ENCODE measurements at regions not wholly inside any gene's neighbourhood (a gene's known extent, or its start where the extent isn't known, plus 50 kb on each side); places are given as distances from the start of the nearest gene placed in this dataset.

GRCh38 chr12:115661112-115661511 is 616.4 kb downstream of the MED13L start:
- no peak for DNase-seq
- in situ Hi-C loops (cut with MboI; ENCODE audit: low pct_ligation_motif_present in 1 of 4, low pct_unique_long_range_greater_than_20kb in 1 of 4, low sequenced_read_pairs in 3 of 4): no loop called here

GRCh38 chr12:115660211-115660805 is 617.2 kb downstream of the MED13L start:
- peak in 1 of 3 donors; percentile 52 for TF ChIP-seq POLR2AphosphoS5 (IDR thresholded peaks at IDR 0.05)
- peak; percentile 26 for TF ChIP-seq EP300 (IDR thresholded peaks at IDR 0.05; ENCODE audit: low read depth)
- TF ChIP-seq CTCF (IDR thresholded peaks at IDR 0.05): no peak
- TF ChIP-seq POLR2A (IDR thresholded peaks at IDR 0.05): no peak
- peaks cover 0 to 8% (median 3%) of the 10 kb centered on the region in 4 donors for H3K4me1 ChIP-seq
- no peak overlapping the region for H3K4me3 ChIP-seq
- in situ Hi-C loops (cut with MboI; ENCODE audit: low pct_ligation_motif_present in 1 of 4, low pct_unique_long_range_greater_than_20kb in 1 of 4, low sequenced_read_pairs in 3 of 4) (no loop called here), intact Hi-C loops (cut with DNase I; ENCODE audit: low total_unique reads) (no loop called here)
- no peaks in the 10 kb centered on the region for H3K9me3 ChIP-seq
- peak overlapping the region in 3 of 4 donors; percentile 21 to 47 (median 32) for H3K27ac ChIP-seq
- no peaks in the 10 kb centered on the region for H3K36me3 ChIP-seq
- 31 to 33% methylated on average over 10 of the region's 10 CpGs for WGBS, 2 donors (ENCODE audit: low coverage in 1 of 2)
- no peaks in the 10 kb centered on the region for H3K27me3 ChIP-seq
- DNase-seq: peak; percentile 71

More at GRCh38 chr12:115661112-115661511, 616.4 kb downstream of the MED13L start:
- Histone ChIP-seq H3K9me3 (no peaks in the 10 kb centered on the region), H3K4me1 (peaks cover 0 to 8% (median 3%) of the 10 kb centered on the region in 4 donors), H3K27ac (no peak overlapping the region), H3K4me3 (no peak overlapping the region), H3K36me3 (no peaks in the 10 kb centered on the region), H3K27me3 (no peaks in the 10 kb centered on the region)
- no peak for TF ChIP-seq EP300 (IDR thresholded peaks at IDR 0.05; ENCODE audit: low read depth)
- TF ChIP-seq POLR2A (IDR thresholded peaks at IDR 0.05): no peak
- TF ChIP-seq CTCF (IDR thresholded peaks at IDR 0.05): no peak
- TF ChIP-seq POLR2AphosphoS5 (IDR thresholded peaks at IDR 0.05): no peak
- intact Hi-C loops (cut with DNase I; ENCODE audit: low total_unique reads): no loop called here
- 47 to 75% methylated on average over 2 of the region's 2 CpGs for WGBS, 2 donors (ENCODE audit: low coverage in 1 of 2)

GRCh38 chr12:115659422-115659821 is 618.1 kb downstream of the MED13L start:
- H3K27me3 ChIP-seq: no peaks in the 10 kb centered on the region
- no peaks in the 10 kb centered on the region for H3K9me3 ChIP-seq
- H3K27ac ChIP-seq: no peak overlapping the region
- no peak overlapping the region for H3K4me3 ChIP-seq
- peaks cover 0 to 8% (median 3%) of the 10 kb centered on the region in 4 donors for H3K4me1 ChIP-seq
- no peaks in the 10 kb centered on the region for H3K36me3 ChIP-seq
- intact Hi-C loops (cut with DNase I; ENCODE audit: low total_unique reads): no loop called here
- WGBS, 2 donors (ENCODE audit: low coverage in 1 of 2): 63 to 72% methylated on average over 1 to 4 of the region's 4 CpGs
- TF ChIP-seq EP300 (IDR thresholded peaks at IDR 0.05; ENCODE audit: low read depth): no peak
- TF ChIP-seq POLR2AphosphoS5 (IDR thresholded peaks at IDR 0.05): no peak
- no peak for TF ChIP-seq POLR2A (IDR thresholded peaks at IDR 0.05)
- TF ChIP-seq CTCF (IDR thresholded peaks at IDR 0.05): no peak
- no peak for DNase-seq
- in situ Hi-C loops (cut with MboI; ENCODE audit: low pct_ligation_motif_present in 1 of 4, low pct_unique_long_range_greater_than_20kb in 1 of 4, low sequenced_read_pairs in 3 of 4): no loop called here

GRCh38 chr12:115657081-115658013 is 620.1 kb downstream of the MED13L start:
- intact Hi-C loops (cut with DNase I; ENCODE audit: low total_unique reads) (no loop called here), in situ Hi-C loops (cut with MboI; ENCODE audit: low pct_ligation_motif_present in 1 of 4, low pct_unique_long_range_greater_than_20kb in 1 of 4, low sequenced_read_pairs in 3 of 4) (no loop called here)
- H3K36me3 ChIP-seq: no peaks in the 10 kb centered on the region
- TF ChIP-seq POLR2A (IDR thresholded peaks at IDR 0.05) (no peak), POLR2AphosphoS5 (IDR thresholded peaks at IDR 0.05) (no peak), CTCF (IDR thresholded peaks at IDR 0.05) (no peak), EP300 (IDR thresholded peaks at IDR 0.05; ENCODE audit: low read depth) (no peak)
- no peaks in the 10 kb centered on the region for H3K9me3 ChIP-seq
- peaks cover 0 to 8% (median 3%) of the 10 kb centered on the region in 4 donors for H3K4me1 ChIP-seq
- no peaks in the 10 kb centered on the region for H3K27me3 ChIP-seq
- no peak overlapping the region for H3K4me3 ChIP-seq
- WGBS, 2 donors (ENCODE audit: low coverage in 1 of 2): 76 to 83% methylated on average over 2 to 6 of the region's 7 CpGs
- DNase-seq: no peak
- H3K27ac ChIP-seq: no peak overlapping the region
